Fibroblast of skin of right quadriceps (primary cell): ENCODE measurements at regions not wholly inside any gene's neighbourhood (a gene's known extent, or its start where the extent isn't known, plus 50 kb on each side); places are given as distances from the start of the nearest gene placed in this dataset.

Source experiments
- DNase-seq: peaks from one replicate; pipeline ENCODE4 v3.0.0-alpha.2; 2013

GRCh38 chr14:98751110-98751509 is 520.9 kb downstream of the BCL11B start:
- no peak for DNase-seq

- no peak for DNase-seq
These were observed 519.3 kb downstream of the BCL11B start for GRCh38 chr14:98752660-98753059.

GRCh38 chr14:98754343-98755020 is 517.5 kb downstream of the BCL11B start:
- peak; percentile 91 for DNase-seq

GRCh38 chr14:98756749-98757148 is 515.2 kb downstream of the BCL11B start:
- DNase-seq = no peak

GRCh38 chr14:98758440-98758839 is 513.6 kb downstream of the BCL11B start:
- no peak for DNase-seq

DNA sequence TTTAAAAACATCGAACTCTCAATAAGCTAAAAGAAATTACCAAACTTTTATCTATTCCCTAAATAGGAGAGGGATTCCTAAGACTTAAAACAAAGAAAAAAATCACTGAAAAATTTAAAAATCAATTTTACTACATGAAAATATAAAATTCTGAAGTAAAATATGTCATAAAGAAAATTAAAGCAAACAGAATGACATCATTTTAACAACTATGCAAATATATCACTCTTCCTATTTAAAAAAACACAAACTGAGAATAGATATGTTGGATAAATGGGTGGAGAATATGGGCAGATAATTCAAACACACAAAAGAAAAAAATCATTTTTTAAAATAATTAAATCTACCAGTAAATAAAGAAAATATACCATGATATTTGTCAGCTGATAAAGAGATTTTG is 510.0 kb downstream of the BCL11B start:
- no peak for DNase-seq

DNA sequence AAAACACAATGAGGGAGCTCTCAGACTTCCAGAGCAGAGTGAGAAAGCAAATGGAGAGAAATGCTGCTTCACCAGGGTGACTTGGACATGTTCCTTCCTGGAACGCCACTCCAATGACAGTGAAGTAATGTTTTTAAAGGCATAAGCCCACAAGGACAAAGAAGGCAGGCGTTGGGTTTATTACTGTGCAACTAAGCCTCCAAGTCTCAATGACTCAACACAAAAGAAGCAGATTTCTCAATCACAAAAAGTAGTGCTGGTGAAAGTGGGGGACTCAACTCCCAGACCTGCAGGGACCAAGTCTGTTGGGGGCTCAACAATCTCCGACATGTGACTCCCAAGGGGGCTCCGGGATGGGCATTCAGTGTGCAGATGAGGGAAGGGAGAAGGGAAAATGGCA is 505.2 kb downstream of the BCL11B start:
- peak; percentile 77 for DNase-seq

GRCh38 chr14:98769326-98769725 is 502.7 kb downstream of the BCL11B start:
- no peak for DNase-seq

DNA sequence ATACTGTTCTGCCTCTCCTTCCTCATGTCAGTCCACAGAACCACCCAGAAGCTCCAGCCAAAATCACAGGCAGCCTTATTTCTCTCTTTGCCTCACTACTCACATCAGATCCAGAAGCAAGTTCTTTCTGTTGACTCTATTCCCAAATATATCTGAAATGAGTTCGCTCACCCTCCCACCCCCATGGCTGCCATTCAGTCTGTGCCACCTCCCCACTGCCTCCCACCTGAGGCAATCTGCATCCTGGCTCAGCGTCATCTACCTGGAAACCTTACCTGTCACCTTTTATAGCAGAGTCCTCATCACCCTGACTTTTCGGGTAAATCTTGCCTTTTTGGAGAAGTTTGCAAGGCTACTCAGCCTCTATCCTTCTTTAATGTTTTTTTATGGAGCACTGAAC is 501.8 kb downstream of the BCL11B start:
- DNase-seq = no peak

DNA sequence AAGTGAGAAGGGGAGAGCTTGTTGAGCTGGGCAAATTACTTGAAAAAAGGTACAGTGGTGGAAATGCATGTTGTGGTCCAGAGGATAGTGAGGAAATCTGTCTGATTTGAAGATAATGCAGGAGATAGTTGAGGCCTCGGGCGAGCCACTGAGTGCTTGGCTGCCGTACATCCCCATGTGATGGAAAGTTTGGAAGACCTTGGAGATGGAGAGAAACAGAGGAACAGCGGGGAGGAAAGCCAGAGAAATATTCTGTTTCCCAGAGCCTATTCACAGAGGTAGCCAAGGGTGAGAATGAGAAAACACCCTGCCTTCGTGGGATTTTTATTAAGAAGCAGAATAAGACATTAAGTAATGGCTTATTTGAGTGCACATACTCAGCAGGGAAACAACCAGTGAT is 498.2 kb downstream of the BCL11B start:
- no peak for DNase-seq

GRCh38 chr14:98775892-98776291 is 496.1 kb downstream of the BCL11B start:
- no peak for DNase-seq

GRCh38 chr14:98782062-98782461 is 489.9 kb downstream of the BCL11B start:
- no peak for DNase-seq

DNA sequence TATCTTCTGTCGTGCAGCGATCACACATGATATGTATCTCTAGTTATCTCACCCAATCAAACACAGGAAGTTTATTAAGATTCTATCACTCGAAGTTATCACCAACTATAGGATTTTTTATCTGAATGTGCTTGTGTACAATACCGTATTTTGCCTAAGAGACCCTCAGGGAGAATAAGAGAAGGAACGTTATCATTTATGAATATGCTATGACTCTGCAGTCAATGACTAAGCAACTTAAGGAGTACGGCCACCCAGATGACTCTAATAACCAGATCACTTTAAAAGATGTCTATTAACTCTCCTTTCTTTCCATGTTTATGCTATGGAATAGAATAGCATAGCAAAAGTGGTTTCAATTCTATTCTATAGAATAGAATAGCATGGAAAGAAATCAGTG is 486.4 kb downstream of the BCL11B start:
- no peak for DNase-seq

DNA sequence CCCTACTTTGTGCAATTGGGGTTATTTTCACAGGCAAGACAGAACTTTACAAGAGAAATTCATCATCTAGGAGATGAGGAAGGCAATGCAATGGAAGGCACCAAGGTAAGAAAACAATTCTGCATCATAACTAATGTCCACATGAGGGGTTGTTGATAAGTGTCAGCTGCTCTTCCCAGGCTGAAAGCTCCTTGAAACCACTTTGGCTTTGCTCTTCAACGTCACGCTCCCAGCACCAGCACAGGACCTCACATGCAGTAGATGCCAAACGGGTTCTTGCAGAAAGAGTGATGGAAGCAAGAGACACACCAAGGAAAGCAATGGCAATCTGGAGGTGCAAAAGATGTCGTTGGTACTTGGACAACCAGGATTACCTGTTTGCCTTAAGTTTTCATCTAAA is 485.5 kb downstream of the BCL11B start:
- DNase-seq = no peak

DNA sequence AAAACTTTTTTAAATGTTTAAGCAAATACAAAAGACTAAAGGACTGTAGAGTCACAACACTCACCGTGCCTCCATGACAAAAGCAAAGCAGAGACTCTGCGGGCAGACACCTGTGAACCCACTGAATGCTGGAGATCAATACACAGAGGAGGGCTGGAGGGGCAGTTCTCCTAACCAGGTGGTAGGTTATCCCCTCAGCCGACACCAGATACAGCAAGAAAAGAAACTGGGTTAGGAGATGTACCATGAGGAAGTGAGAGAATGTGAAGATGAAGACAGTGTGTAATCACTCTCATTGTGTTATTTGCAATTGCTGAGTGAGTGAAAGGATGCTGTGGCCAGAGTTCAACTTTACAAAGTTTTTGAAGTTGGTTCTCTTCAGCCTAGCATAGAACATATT is 480.3 kb downstream of the BCL11B start:
- no peak for DNase-seq

DNA sequence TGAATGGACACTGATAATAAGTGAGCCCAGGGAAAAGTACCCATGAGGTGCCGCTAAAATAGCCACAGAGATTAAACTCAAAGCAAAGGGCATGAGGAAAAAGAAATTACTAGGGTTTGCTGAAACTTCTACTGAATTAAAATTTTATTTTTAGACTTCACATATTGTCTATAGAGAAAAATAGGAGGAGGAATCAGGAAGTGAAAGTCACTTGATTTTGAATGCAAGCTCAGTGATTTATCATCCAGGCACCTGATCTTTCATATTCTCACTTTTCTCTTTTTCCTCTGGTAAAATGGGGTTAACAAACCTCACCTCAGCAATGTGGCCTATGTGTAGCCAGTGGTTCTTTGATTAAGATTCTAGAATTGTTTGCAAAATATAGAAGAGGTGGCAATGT is 479.8 kb downstream of the BCL11B start:
- DNase-seq = no peak

- DNase-seq = no peak
These were observed 473.9 kb downstream of the BCL11B start for GRCh38 chr14:98798099-98798498.

GRCh38 chr14:98799891-98800290 is 472.1 kb downstream of the BCL11B start:
- DNase-seq = no peak

GRCh38 chr14:98802044-98802443 is 470.0 kb downstream of the BCL11B start:
- DNase-seq = no peak

GRCh38 chr14:98803196-98803595 is 468.8 kb downstream of the BCL11B start:
- peak; percentile 42 for DNase-seq

DNA sequence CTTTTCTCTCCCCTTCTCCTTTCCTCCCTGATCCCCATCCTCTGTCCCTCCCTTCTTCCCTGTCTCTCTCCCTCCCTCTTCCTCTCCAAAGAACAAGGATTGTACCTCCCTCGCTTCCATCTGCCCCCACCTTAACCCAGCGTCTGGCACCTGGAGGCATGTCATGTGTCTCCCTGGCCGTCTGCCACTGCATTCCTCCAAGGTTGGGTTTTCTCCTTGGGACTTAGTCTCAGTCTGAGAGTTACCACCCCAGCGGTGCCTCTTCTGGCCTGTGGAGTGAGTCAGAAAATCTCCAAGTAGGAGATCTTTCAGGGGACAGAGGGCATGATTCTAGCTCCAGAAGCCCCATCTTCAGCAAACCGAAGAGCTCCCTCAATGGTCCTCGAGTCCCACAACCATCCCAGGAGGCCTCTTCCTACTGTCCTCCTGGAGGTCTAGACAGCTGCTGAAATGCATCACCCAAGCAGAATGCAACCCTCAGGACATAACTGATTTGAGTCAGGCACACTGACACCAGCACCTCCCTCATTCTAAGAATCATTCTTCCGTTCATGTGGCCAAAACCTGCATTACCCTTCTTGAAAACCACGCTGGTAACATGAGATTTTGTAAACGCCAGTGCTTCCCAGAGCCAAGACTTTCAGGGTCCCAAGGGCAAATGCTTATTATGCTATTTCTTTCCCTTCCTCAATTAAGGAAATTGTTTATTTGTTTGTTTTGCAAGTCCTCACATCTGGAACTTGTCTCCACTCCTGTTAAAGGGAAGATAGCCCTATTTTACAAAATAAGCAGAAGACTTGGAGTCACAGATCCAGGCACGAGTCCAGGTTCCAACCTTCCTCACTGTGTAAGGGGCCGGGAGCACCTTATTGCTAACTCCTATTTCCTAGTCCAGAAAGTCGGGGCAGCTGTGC is 463.2 kb downstream of the BCL11B start:
- no peak for DNase-seq

GRCh38 chr14:98816195-98816594 is 455.8 kb downstream of the BCL11B start:
- DNase-seq = no peak

DNA sequence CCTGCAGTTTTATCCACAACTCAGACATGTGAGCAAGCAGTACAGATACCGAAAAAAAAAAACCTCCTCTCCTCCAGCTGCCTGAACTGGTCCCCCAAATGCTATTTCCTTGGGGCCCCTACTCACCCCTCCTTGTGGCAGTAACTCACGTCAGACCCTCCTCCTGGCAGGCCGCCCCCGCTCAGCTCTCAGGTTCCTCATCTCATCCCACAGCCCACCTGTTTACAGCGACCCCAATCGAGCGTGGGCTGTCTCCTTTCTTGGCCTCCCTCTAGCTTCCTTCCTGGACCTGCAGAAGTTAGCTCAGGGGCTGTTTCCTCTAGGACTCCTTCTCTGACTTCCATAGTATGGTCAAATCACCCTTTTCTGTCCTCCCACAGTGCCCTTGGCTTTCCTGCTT is 455.3 kb downstream of the BCL11B start:
- DNase-seq = no peak

DNA sequence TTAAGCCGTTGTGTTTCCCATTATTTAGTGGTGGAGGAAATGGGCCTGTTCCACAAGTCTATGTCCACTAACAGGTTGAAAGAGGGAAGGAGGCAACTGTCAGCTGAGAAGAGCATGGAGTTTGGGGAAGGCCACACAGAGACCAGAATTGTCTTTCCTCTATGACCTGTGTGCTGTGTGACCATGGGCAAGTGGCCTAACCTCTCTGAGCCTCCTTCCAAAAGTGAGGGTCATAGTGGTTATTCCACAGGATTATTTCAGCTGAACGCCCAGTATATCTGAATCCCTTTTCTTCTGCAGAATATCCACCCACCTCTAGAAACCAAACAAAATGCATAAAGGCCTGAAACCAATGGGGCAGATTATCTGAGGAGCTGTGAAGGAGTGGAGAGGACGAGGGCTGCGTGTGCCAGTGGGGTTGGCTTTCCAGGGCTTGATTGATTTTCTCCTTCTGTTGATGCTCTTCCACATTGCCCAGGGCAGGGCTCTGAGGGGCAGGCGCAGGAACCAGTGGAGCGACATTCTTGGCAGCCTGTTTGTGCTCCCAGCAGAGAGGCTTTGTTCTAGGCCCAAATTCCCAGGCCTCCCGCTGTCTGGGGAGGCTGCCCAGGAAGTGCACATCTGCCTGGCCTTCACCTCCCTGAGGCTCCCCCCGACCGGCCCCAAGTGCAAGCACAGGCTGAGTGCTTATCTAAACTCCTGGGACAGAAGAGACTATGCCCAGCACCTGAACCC is 452.7 kb downstream of the BCL11B start:
- no peak for DNase-seq
